ENCODE measurements at regions not wholly inside any gene's neighbourhood (a gene's known extent, or its start where the extent isn't known, plus 50 kb on each side); places are given as distances from the start of the nearest gene placed in this dataset.

GRCh38 chr6:19590501-19591131 is 246.6 kb upstream of the ID4 start:
- H3K27ac Mint-ChIP-seq (ENCODE audit: unreplicated experiment), result no peak overlapping the region
- no peak for DNase-seq (ENCODE audit: low spot score)
- TF ChIP-seq CTCF (IDR thresholded peaks at IDR 0.05), result no peak
- no peaks in the 10 kb centered on the region for H3K27me3 Mint-ChIP-seq (ENCODE audit: low read depth)
- no peaks in the 10 kb centered on the region for H3K4me1 Mint-ChIP-seq (ENCODE audit: low read depth)
- no peak overlapping the region for H3K4me3 Mint-ChIP-seq (ENCODE audit: unreplicated experiment)
- H3K9me3 Mint-ChIP-seq (ENCODE audit: low read depth), result peaks cover 2% of the 10 kb centered on the region
- H3K36me3 Mint-ChIP-seq (ENCODE audit: low read depth), result no peaks in the 10 kb centered on the region

GRCh38 chr6:19597809-19598320 is 239.3 kb upstream of the ID4 start:
- H3K27me3 Mint-ChIP-seq (ENCODE audit: low read depth), result no peaks in the 10 kb centered on the region
- H3K36me3 Mint-ChIP-seq (ENCODE audit: low read depth), result no peaks in the 10 kb centered on the region
- no peak for DNase-seq (ENCODE audit: low spot score)
- no peak for TF ChIP-seq CTCF (IDR thresholded peaks at IDR 0.05)
- no peak overlapping the region for H3K27ac Mint-ChIP-seq (ENCODE audit: unreplicated experiment)
- H3K4me3 Mint-ChIP-seq (ENCODE audit: unreplicated experiment), result no peak overlapping the region
- no peaks in the 10 kb centered on the region for H3K4me1 Mint-ChIP-seq (ENCODE audit: low read depth)
- peaks cover 2% of the 10 kb centered on the region for H3K9me3 Mint-ChIP-seq (ENCODE audit: low read depth)

GRCh38 chr6:19599796-19600464 is 237.2 kb upstream of the ID4 start:
- no peak for DNase-seq (ENCODE audit: low spot score)
- Mint-ChIP-seq H3K27ac (ENCODE audit: unreplicated experiment) (no peak overlapping the region), H3K4me3 (ENCODE audit: unreplicated experiment) (no peak overlapping the region), H3K36me3 (ENCODE audit: low read depth) (no peaks in the 10 kb centered on the region), H3K4me1 (ENCODE audit: low read depth) (no peaks in the 10 kb centered on the region), H3K9me3 (ENCODE audit: low read depth) (peaks cover under 1% of the 10 kb centered on the region), H3K27me3 (ENCODE audit: low read depth) (no peaks in the 10 kb centered on the region)
- no peak for TF ChIP-seq CTCF (IDR thresholded peaks at IDR 0.05)

- TF ChIP-seq CTCF (IDR thresholded peaks at IDR 0.05), result no peak
- H3K4me1 Mint-ChIP-seq (ENCODE audit: low read depth), result no peaks in the 10 kb centered on the region
- no peaks in the 10 kb centered on the region for H3K27me3 Mint-ChIP-seq (ENCODE audit: low read depth)
- H3K27ac Mint-ChIP-seq (ENCODE audit: unreplicated experiment), result no peak overlapping the region
- no peaks in the 10 kb centered on the region for H3K36me3 Mint-ChIP-seq (ENCODE audit: low read depth)
- H3K9me3 Mint-ChIP-seq (ENCODE audit: low read depth), result peaks cover 3% of the 10 kb centered on the region
- no peak for DNase-seq (ENCODE audit: low spot score)
- H3K4me3 Mint-ChIP-seq (ENCODE audit: unreplicated experiment), result no peak overlapping the region
Measured at GRCh38 chr6:19602434-19603013, 234.6 kb upstream of the ID4 start.

GRCh38 chr6:19603721-19604120 is 233.4 kb upstream of the ID4 start:
- no peak overlapping the region for H3K27ac Mint-ChIP-seq (ENCODE audit: unreplicated experiment)

More at GRCh38 chr6:19603721-19604120, 233.4 kb upstream of the ID4 start:
- H3K4me1 Mint-ChIP-seq (ENCODE audit: low read depth), result no peaks in the 10 kb centered on the region
- H3K27me3 Mint-ChIP-seq (ENCODE audit: low read depth), result no peaks in the 10 kb centered on the region
- no peak for TF ChIP-seq CTCF (IDR thresholded peaks at IDR 0.05)
- no peak for DNase-seq (ENCODE audit: low spot score)
- no peaks in the 10 kb centered on the region for H3K36me3 Mint-ChIP-seq (ENCODE audit: low read depth)
- no peak overlapping the region for H3K4me3 Mint-ChIP-seq (ENCODE audit: unreplicated experiment)
- peaks cover 3% of the 10 kb centered on the region for H3K9me3 Mint-ChIP-seq (ENCODE audit: low read depth)
